Muscle of arm (tissue), 1 donor: ENCODE measurements at regions not wholly inside any gene's neighbourhood (a gene's known extent, or its start where the extent isn't known, plus 50 kb on each side); places are given as distances from the start of the nearest gene placed in this dataset.

Experiments
- DNase-seq: peaks from one replicate; pipeline ENCODE4 v3.0.0-alpha.2; 2013

- no peak for DNase-seq
These were observed 150.1 kb upstream of the BMPER start for GRCh38 chr7:33754933-33755928.

- no peak for DNase-seq
These were observed 148.3 kb upstream of the BMPER start for GRCh38 chr7:33757050-33757449.

- DNase-seq, result peak; percentile 40
These were observed 147.7 kb upstream of the BMPER start for GRCh38 chr7:33757563-33758165.

- DNase-seq, result no peak
These were observed 145.2 kb upstream of the BMPER start for GRCh38 chr7:33760146-33760545.

- DNase-seq, result no peak
These were observed 144.5 kb upstream of the BMPER start for GRCh38 chr7:33760834-33761233.

GRCh38 chr7:33761449-33762080 lies 143.8 kb upstream of the BMPER start:
- no peak for DNase-seq

GRCh38 chr7:33762151-33762910 lies 143.0 kb upstream of the BMPER start:
- no peak for DNase-seq

GRCh38 chr7:33762911-33763306 lies 142.4 kb upstream of the BMPER start:
- no peak for DNase-seq

GRCh38 chr7:33764752-33765451 lies 140.4 kb upstream of the BMPER start:
- DNase-seq, result no peak

GRCh38 chr7:33766405-33766804 lies 138.9 kb upstream of the BMPER start:
- DNase-seq, result no peak

- DNase-seq, result no peak
These were observed 135.4 kb upstream of the BMPER start for GRCh38 chr7:33769930-33770329.

- no peak for DNase-seq
These were observed 134.8 kb upstream of the BMPER start for GRCh38 chr7:33770576-33770975.

- no peak for DNase-seq
These were observed 133.9 kb upstream of the BMPER start for GRCh38 chr7:33771422-33771821.

GRCh38 chr7:33773053-33773452 lies 132.3 kb upstream of the BMPER start:
- no peak for DNase-seq

- no peak for DNase-seq
These were observed 130.4 kb upstream of the BMPER start for GRCh38 chr7:33774762-33775523.

GRCh38 chr7:33775790-33776189 lies 129.5 kb upstream of the BMPER start:
- DNase-seq, result no peak

GRCh38 chr7:33776788-33777187 lies 128.6 kb upstream of the BMPER start:
- DNase-seq, result no peak

GRCh38 chr7:33778195-33778594 lies 127.1 kb upstream of the BMPER start:
- DNase-seq, result no peak

- DNase-seq, result no peak
These were observed 126.1 kb upstream of the BMPER start for GRCh38 chr7:33779216-33779615.

- DNase-seq, result no peak
These were observed 124.2 kb upstream of the BMPER start for GRCh38 chr7:33781167-33781566.

GRCh38 chr7:33781796-33782195 lies 123.5 kb upstream of the BMPER start:
- peak; percentile 29 for DNase-seq
